Ishikawa (cell line): ENCODE measurements at regions not wholly inside any gene's neighbourhood (a gene's known extent, or its start where the extent isn't known, plus 50 kb on each side); places are given as distances from the start of the nearest gene placed in this dataset.

ENCODE experiments used
- CEBPB ChIP-seq: IDR thresholded peaks from 2 replicates; pipeline ENCODE4 v1.6.1; 2012
- CREB1 ChIP-seq: IDR thresholded peaks from 2 replicates; pipeline ENCODE4 v1.6.1; 2012; ENCODE audit warnings: low read depth

GRCh38 chr4:57607566-57608180 lies 497.5 kb upstream of the IGFBP7 start:
- no peak for TF ChIP-seq CEBPB
- TF ChIP-seq CREB1 = no peak
